GM12864 (cell line): ENCODE measurements at regions not wholly inside any gene's neighbourhood (a gene's known extent, or its start where the extent isn't known, plus 50 kb on each side); places are given as distances from the start of the nearest gene placed in this dataset.

Source experiments
- DNase-seq: peaks from one replicate; pipeline ENCODE4 v3.0.0-alpha.2; 2011; ENCODE audit warnings: low read depth
- H3K4me3 ChIP-seq: 2 replicates; pipeline ENCODE4 v1.5.1; 2011; ENCODE audit warnings: mild to moderate bottlenecking, low read depth, low read length, control low read depth
- TF ChIP-seq, protein P1 (sequence below): IDR thresholded peaks from 2 replicates; pipeline ENCODE4 v1.5.1; 2011; ENCODE audit warnings: low read depth, mild to moderate bottlenecking, moderate library complexity, low read length, control low read depth, inconsistent platforms; ENCODE audit errors: missing control alignments

DNA sequence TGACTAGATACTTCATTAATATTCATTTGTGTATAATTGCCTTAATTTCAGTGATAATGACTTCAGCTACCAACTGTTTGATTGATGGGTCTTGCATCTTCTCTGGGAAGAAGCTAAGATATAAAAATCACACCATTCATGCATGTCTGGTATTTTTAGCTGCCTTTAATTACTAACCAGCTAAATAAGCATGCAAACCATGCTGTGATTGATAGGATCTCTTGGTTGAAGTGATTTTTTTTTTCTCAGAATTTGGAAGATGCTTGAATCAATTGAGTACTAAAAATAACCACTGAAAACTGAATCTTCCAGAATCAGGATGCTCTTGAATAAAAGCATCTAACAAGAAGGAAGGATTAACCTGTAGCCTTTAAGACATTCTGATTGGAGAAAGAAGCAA lies 668.8 kb downstream of the TDRD15 start:
- TF ChIP-seq, protein P1, sequence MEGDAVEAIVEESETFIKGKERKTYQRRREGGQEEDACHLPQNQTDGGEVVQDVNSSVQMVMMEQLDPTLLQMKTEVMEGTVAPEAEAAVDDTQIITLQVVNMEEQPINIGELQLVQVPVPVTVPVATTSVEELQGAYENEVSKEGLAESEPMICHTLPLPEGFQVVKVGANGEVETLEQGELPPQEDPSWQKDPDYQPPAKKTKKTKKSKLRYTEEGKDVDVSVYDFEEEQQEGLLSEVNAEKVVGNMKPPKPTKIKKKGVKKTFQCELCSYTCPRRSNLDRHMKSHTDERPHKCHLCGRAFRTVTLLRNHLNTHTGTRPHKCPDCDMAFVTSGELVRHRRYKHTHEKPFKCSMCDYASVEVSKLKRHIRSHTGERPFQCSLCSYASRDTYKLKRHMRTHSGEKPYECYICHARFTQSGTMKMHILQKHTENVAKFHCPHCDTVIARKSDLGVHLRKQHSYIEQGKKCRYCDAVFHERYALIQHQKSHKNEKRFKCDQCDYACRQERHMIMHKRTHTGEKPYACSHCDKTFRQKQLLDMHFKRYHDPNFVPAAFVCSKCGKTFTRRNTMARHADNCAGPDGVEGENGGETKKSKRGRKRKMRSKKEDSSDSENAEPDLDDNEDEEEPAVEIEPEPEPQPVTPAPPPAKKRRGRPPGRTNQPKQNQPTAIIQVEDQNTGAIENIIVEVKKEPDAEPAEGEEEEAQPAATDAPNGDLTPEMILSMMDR: no peak
- no peak for DNase-seq
- no peak overlapping the region for H3K4me3 ChIP-seq

DNA sequence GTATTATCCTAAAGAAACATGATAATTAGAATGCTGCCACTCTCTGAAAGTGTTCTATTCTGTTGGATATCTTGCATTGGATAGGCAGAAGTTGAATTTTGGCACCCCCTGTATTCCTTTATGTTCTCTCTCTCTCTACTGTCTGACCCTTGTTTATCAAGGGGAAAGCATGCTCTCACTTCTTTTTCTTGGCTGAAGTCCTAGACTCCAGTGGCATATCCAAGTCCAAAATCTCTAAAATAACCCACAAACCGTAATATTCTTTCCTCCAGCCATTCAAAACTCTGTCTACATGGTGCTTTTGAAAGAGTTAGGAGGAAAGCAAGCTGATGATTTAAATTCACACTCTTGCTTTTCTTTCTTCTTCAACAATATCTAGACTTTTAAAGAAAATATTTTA lies 669.7 kb downstream of the TDRD15 start:
- DNase-seq: no peak
- TF ChIP-seq, protein P1: no peak
- H3K4me3 ChIP-seq: no peak overlapping the region

DNA sequence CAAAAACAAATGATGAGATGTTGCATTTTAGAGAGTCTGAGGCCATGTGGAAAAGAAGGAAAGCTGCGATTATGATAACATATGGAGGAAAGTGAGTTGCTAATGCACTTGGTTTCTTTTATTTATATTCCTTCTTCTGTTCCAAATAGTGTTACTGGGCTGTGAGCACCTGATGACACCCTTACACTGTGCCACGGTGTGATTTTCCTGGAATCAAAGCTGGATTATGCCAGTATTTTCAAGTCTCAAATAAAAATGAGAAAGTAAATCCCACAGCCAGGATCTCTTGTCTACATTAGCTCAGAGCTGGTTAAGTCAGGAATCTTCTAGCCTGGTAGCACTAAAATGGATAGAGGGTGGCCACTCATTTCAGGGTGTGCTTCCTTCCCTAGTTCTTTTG lies 670.8 kb downstream of the TDRD15 start:
- DNase-seq: no peak
- no peak overlapping the region for H3K4me3 ChIP-seq
- TF ChIP-seq, protein P1: no peak

DNA sequence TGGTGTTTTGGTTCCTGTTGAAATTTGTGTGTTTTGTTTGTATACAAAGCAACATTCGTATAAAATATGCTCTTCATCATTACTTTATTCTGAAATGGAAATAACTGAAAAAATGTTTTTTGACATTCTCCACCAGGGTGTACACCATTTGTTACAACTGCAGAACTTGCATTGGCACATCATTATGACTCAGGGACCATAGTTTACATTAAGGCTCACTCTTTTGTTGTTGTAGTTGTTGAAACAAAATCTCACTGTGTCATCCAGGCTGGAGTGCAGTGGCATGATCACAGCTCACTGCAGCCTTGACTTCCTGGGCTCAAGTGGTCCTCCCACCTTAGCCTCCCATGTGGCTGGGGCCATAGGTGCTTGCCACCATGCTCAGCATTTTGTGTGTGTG lies 676.6 kb downstream of the TDRD15 start:
- TF ChIP-seq, protein P1: no peak
- no peak overlapping the region for H3K4me3 ChIP-seq
- DNase-seq: no peak

DNA sequence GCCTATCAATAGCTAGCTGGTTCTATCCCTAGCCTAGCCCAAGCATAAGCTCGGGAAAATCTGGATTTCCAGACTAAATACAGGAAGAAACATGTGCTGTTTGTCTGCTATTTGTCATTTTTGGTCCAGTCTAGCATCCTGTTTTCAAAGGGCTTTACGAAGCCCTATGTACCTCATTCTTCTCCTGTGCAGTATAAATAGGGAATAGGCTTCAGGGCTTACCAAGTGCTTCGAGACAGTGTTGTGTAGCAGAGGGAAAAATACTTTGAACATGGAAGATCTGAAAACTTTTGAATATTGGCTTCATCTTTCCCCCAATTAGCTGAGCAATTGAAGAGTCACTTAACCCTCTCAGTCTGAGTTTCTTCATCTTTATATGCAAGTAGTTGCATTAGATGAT lies 679.8 kb downstream of the TDRD15 start:
- TF ChIP-seq, protein P1: no peak
- DNase-seq: no peak
- H3K4me3 ChIP-seq: no peak overlapping the region

DNA sequence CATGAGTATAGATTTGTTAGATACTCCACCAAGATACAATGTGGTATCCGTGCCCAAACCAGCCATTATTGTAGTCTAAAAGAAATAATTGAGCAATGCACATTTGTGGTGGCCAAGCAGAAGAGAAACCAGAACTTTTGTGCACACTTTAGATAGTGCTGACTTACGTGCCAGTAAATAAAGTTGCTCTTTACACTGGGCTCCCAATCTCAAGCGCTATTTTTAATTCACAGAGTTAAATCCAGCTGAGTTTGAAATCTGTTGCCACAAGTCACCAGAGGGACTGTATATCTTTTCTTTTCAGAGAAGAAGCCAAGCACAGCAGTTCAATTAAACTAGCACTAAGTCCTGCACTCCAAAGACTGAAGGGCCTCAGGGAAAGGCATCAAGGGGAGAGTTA lies 680.4 kb downstream of the TDRD15 start:
- DNase-seq: no peak
- TF ChIP-seq, protein P1: no peak
- H3K4me3 ChIP-seq: no peak overlapping the region

DNA sequence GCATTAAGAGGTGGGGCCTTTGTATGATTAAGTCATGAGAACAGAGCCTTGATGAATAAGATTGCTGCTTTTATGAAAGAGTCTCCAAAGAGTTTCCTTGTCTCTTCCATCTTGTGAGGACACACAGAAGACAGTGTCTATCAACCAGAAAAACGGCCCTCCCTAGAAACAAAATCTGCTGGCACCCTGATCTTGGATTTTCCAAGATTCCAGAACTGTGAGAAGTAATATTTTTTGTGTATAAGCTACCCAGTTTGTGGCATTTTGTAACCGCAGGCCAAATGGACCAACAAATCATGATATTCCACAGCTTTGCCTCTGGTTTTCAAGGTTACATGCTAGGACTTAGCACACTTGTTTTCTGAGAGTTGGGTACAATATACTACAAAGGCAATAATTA lies 687.8 kb downstream of the TDRD15 start:
- TF ChIP-seq, protein P1: no peak
- no peak for DNase-seq
- no peak overlapping the region for H3K4me3 ChIP-seq
